Muscle layer of duodenum (tissue), 2 donors: ENCODE measurements at regions not wholly inside any gene's neighbourhood (a gene's known extent, or its start where the extent isn't known, plus 50 kb on each side); places are given as distances from the start of the nearest gene placed in this dataset.

Experiments used
- H3K27ac ChIP-seq: one replicate; pipeline ENCODE4 v1.7.0; 2013; ENCODE audit warnings: mild to moderate bottlenecking, low read length
- H3K27me3 ChIP-seq: one replicate; pipeline ENCODE4 v1.7.0; 2013; ENCODE audit warnings: low read depth, mild to moderate bottlenecking, control low read depth, low read length
- H3K36me3 ChIP-seq, 2 donors: one replicate each; pipeline ENCODE4 v1.7.0; 2013; ENCODE audit warnings: low read length in 2 of 2, control low read depth in 1 of 2, mild to moderate bottlenecking in 1 of 2; ENCODE audit not compliant: insufficient read depth in 2 of 2, control insufficient read depth in 1 of 2
- H3K4me1 ChIP-seq, 2 donors: one replicate each; pipeline ENCODE4 v1.7.0; 2013; ENCODE audit warnings: low read length in 2 of 2, mild to moderate bottlenecking in 2 of 2, control low read depth in 1 of 2, moderate library complexity in 1 of 2; ENCODE audit not compliant: insufficient read depth in 2 of 2, control insufficient read depth in 1 of 2
- H3K4me3 ChIP-seq, 2 donors: one replicate each; pipeline ENCODE4 v1.7.0; 2013; ENCODE audit warnings: low read length in 2 of 2, low read depth in 1 of 2, mild to moderate bottlenecking in 1 of 2
- H3K9me3 ChIP-seq, 2 donors: one replicate each; pipeline ENCODE4 v1.7.0; 2013; ENCODE audit warnings: low read length in 2 of 2, control low read depth in 1 of 2, mild to moderate bottlenecking in 1 of 2; ENCODE audit not compliant: control insufficient read depth in 1 of 2
- donor health status: healthy.

- no peaks in the 10 kb centered on the region for H3K27me3 ChIP-seq
- H3K4me3 ChIP-seq: no peak overlapping the region
- no peak overlapping the region for H3K27ac ChIP-seq
- H3K4me1 ChIP-seq: no peaks in the 10 kb centered on the region
- H3K36me3 ChIP-seq: no peaks in the 10 kb centered on the region
- no peaks in the 10 kb centered on the region for H3K9me3 ChIP-seq
Observed at GRCh38 chr10:130425169-130425568, 289.0 kb downstream of the GLRX3 start.

GRCh38 chr10:130425881-130426435, 289.8 kb downstream of the GLRX3 start:
- H3K4me3 ChIP-seq: no peak overlapping the region
- no peaks in the 10 kb centered on the region for H3K27me3 ChIP-seq
- H3K36me3 ChIP-seq: no peaks in the 10 kb centered on the region
- H3K9me3 ChIP-seq: no peaks in the 10 kb centered on the region
- no peak overlapping the region for H3K27ac ChIP-seq
- H3K4me1 ChIP-seq: no peaks in the 10 kb centered on the region

DNA sequence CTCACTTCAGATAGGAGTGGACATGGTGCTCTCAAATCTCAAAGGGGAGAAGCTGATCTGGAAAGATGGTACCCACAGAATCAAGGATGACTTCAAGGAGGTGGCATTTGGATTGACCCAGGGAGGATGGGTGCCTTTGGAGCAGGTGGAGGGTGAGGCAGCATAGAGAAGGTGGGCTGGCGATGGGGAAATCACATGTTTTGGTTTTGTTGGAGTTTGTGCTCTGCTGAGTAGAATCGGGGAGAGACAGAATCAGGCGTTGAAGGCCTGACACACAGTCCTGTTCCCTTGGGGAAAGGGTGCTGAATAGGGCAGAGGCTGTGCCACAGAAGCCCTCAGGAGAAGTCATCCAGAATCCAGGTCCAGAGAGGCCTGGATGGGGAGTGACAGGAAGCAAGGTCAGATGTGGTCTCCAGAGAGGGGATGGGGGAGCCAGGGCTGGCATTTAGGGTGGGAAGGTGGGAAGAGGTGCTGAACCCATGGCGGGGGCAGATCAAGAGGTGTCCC, 291.1 kb downstream of the GLRX3 start:
- no peaks in the 10 kb centered on the region for H3K36me3 ChIP-seq
- H3K9me3 ChIP-seq: no peaks in the 10 kb centered on the region
- no peaks in the 10 kb centered on the region for H3K4me1 ChIP-seq
- no peak overlapping the region for H3K27ac ChIP-seq
- H3K4me3 ChIP-seq: no peak overlapping the region
- no peaks in the 10 kb centered on the region for H3K27me3 ChIP-seq

GRCh38 chr10:130428936-130429335, 292.7 kb downstream of the GLRX3 start:
- Histone ChIP-seq H3K36me3 (no peaks in the 10 kb centered on the region), H3K27me3 (no peaks in the 10 kb centered on the region), H3K4me1 (no peaks in the 10 kb centered on the region), H3K4me3 (no peak overlapping the region), H3K9me3 (no peaks in the 10 kb centered on the region), H3K27ac (no peak overlapping the region)

- Histone ChIP-seq H3K9me3 (no peaks in the 10 kb centered on the region), H3K4me1 (no peaks in the 10 kb centered on the region), H3K4me3 (no peak overlapping the region), H3K27ac (no peak overlapping the region), H3K36me3 (no peaks in the 10 kb centered on the region), H3K27me3 (no peaks in the 10 kb centered on the region)
Observed at GRCh38 chr10:130429809-130430208, 293.6 kb downstream of the GLRX3 start.

DNA sequence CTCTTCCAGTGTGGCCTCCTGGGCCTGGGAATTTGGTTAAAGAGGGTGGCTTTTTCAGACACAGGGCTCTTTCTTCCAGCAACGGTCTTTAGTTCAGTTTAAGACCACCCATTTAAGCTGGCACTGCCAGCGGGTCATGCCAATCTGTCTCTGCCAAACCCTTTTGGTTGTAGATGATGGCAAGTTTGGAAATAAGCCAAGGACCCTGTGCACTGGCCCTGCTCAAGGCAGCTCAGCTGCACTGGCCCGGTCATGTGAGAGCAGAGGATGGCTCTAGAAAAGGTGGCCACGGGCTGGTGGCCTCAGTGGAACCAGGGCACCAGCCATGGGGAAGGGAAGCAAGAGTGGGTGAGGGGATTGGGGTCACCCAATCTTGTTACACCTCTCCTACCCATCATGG, 294.1 kb downstream of the GLRX3 start:
- Histone ChIP-seq H3K9me3 (no peaks in the 10 kb centered on the region), H3K4me1 (no peaks in the 10 kb centered on the region), H3K4me3 (no peak overlapping the region), H3K27ac (no peak overlapping the region), H3K36me3 (no peaks in the 10 kb centered on the region), H3K27me3 (no peaks in the 10 kb centered on the region)

DNA sequence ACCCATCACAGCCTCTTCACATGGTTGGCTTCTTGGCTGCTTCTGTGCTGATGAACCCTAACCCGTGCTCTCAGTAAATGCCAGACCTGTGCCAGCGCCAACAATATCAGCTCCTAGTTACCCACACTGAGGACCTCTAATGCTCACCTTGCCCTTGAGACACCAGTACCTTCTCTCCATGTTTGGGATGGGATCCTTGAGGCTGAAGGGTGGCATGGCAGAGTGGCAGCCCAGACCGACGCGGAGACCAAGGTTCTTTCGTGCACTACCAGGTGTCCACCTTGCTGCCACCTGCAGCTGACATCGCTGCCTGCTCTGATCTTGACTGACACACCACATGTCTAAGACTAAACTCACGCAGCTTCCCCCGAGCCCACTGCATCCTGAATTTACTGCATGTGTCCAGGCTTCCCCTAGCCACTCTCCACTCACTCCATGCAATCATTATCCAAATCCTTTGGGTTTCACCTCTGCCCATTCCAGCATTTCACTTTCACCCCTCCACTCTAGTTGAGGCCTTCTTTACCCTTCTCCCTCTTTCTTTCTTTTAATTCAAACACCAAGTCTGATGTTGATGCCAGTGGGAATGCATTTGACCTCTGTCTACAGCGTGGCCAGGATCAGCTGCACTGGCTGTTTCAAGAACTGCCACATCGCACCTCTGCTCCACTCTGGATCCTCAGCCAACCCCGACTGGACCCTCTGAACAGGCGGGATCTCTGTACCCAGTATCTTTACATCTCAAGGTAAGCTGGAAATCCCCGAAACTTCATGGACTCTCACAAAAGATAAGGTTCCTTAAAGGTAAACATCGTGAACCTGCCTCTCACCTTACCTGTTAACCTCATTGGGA, 294.9 kb downstream of the GLRX3 start:
- Histone ChIP-seq H3K4me1 (no peaks in the 10 kb centered on the region), H3K9me3 (no peaks in the 10 kb centered on the region), H3K27ac (no peak overlapping the region), H3K27me3 (no peaks in the 10 kb centered on the region), H3K36me3 (no peaks in the 10 kb centered on the region), H3K4me3 (no peak overlapping the region)

GRCh38 chr10:130432271-130432670, 296.1 kb downstream of the GLRX3 start:
- Histone ChIP-seq H3K36me3 (no peaks in the 10 kb centered on the region), H3K4me1 (no peaks in the 10 kb centered on the region)

DNA sequence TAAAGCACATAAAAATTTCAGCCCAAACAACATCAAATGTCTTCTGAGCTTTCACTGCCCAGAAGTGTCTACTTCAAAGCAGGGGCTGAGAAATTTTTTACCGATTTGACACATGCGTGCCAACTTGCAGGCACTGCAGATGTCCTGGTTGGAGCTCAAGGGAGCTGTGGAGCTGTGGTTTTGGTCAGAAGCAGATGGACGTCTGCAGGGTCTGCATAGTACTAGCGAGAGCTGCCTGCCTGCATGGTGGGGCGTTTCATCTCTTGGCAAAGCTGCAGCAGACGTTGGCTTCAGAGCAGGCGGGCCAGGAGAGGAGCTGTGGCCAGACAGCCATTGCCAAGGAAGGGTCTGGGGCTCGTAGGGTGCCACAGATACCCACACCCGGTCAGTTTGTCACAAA, 296.7 kb downstream of the GLRX3 start:
- no peak overlapping the region for H3K27ac ChIP-seq
- H3K4me1 ChIP-seq: no peaks in the 10 kb centered on the region
- H3K4me3 ChIP-seq: no peak overlapping the region
- H3K27me3 ChIP-seq: no peaks in the 10 kb centered on the region
- no peaks in the 10 kb centered on the region for H3K36me3 ChIP-seq
- no peaks in the 10 kb centered on the region for H3K9me3 ChIP-seq

More at GRCh38 chr10:130432271-130432670, 296.1 kb downstream of the GLRX3 start:
- no peaks in the 10 kb centered on the region for H3K27me3 ChIP-seq
- H3K9me3 ChIP-seq: no peaks in the 10 kb centered on the region
- no peak overlapping the region for H3K27ac ChIP-seq
- no peak overlapping the region for H3K4me3 ChIP-seq

DNA sequence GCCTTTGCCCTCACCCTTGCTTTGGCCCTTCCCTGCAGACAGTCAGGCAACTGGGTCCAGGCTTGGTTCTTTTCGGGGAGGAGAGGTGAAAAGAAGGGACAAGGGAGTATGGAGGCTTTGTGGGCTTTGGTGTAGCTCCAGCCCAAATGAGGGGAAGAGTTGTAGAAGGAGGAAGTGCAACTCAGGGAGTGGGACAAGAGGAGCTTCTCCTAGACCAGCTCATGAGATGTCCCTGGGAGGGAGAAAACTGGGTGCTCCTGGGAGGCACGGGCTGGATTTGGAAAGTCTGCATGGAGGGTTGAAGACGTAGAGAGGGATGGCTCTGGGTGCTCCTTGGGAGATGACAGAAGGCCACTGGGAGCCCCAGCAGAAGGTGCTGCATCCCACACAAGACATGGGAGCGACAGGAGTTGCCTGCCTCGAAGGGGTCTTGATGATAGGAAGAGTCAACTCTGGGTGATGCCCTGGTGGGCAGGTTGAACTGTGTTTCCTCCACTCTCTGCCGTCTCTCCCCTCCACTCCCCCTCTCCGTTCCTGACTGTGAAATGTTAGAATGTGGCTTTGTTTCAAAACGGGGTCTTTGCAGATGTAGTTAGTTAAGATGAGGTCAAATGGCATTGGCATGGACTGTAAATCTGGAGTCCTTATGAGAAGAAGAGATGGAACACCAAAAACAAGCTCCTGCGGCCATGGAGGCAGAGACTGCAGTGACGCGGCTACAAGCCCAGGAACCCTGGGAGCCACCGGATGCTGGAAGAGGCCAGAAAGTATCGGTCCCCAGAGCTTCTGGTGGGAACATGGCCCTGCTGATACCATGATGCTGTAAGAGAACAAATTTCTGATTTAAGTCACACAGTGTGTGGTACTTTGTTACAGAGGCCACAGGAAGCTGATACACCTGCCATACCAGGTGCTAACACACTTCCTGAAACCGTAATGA, 298.5 kb downstream of the GLRX3 start:
- Histone ChIP-seq H3K27ac (no peak overlapping the region), H3K36me3 (no peaks in the 10 kb centered on the region), H3K4me3 (no peak overlapping the region), H3K4me1 (no peaks in the 10 kb centered on the region), H3K9me3 (no peaks in the 10 kb centered on the region), H3K27me3 (no peaks in the 10 kb centered on the region)

DNA sequence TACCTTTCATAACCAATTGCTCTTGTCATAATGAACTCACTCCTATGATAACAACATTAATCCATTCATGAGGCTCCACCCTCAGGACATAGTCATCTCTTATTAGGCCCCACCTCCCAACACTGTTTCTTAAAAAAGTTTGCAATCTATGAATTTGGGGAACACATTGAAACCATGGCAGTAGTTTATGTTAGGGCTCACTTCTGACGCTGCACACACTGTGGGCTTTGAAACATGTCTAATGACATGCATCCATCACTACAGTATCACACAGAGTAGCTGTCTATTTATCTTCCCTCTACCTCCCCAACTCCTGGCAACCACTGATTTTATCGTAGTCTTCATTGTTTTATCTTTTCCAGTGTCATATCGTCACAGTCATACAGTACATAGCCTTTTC, 299.8 kb downstream of the GLRX3 start:
- H3K27me3 ChIP-seq: no peaks in the 10 kb centered on the region
- H3K27ac ChIP-seq: no peak overlapping the region
- H3K4me3 ChIP-seq: no peak overlapping the region
- H3K36me3 ChIP-seq: no peaks in the 10 kb centered on the region
- H3K9me3 ChIP-seq: no peaks in the 10 kb centered on the region
- H3K4me1 ChIP-seq: no peaks in the 10 kb centered on the region
